Astrocyte of the hippocampus (primary cell): ENCODE measurements at regions not wholly inside any gene's neighbourhood (a gene's known extent, or its start where the extent isn't known, plus 50 kb on each side); places are given as distances from the start of the nearest gene placed in this dataset.
"Not testable (repeated sequence)": the region's sequence is repeated elsewhere in the genome, so short reads cannot be mapped to it uniquely, and the experiment has no call there.

Experiments used
- DNase-seq: peaks from one replicate; pipeline ENCODE4 v3.0.0; 2011; ENCODE audit warnings: low read depth, low spot score

DNA sequence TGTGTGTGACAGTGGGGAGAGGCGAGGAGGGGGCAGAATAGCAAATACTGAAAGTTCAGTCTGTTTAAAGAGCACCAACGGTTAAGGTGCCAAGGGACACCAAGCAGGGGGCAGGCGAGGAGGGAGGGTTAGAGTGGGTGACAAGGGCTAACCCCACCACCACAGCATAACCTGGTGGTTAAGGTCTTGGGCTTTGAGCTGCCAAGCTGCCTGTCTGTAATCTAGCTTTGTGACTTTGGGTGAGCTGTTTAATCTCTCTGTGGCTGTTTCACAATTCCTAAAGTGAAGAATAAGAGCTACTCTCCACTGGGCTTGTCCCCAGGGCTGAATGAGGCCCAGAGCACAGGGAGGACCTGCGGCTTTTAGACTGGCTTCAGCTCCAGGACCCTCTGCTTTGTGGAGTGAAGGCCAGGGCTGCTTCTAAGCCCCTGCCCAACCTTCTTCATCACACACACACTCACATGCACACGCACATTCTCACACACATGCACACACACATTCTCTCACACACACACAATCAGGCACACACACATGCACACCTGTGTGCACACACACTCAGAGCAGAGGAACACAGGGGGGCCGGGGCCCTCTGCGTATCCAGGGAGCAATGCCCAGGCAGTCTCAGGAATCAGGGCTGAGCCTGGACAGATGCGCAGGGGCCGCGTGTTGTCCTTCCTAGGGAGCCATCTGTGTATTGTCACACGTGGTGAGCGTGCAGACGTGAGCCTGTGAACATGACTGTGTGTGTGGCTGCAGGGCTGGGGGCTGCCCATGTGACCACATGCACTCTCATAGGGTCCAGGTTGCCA is 101.6 kb upstream of the TARDBP start:
- DNase-seq, result no peak

DNA sequence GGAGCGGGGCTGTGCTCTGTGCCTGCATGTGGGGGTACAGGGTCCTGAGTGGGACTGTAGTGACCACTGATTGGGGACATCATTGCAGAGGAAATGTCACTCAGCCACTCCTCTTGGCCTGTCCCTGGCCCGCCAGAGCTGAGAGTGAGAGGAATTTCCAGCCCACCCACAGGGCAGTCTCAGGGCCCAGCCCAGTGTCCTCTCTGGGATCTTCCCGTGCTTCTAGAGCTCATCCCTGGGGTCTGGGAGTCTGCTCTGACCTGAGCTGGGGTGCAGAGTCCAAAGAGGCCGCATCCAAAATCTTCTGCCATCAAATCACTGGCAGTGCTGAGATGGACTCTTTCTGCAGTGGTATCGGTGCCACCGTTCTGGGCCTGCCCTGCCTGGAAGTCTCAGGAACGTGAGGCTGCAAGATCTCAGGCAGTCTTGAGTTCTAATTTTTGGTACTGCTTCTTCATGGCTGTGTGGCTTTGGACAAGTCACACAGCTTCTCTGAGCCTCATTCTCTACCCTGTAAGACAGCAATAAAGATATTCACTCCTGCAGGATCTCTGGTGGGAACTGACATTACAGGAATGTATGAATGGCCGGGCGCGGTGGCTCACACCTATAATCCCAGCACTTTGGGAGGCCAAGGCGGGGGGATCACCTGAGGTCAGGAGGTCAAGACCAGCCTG is 100.8 kb upstream of the TARDBP start:
- no peak for DNase-seq

GRCh38 chr1:10912441-10912840 is 100.0 kb upstream of the TARDBP start:
- DNase-seq, result no peak

DNA sequence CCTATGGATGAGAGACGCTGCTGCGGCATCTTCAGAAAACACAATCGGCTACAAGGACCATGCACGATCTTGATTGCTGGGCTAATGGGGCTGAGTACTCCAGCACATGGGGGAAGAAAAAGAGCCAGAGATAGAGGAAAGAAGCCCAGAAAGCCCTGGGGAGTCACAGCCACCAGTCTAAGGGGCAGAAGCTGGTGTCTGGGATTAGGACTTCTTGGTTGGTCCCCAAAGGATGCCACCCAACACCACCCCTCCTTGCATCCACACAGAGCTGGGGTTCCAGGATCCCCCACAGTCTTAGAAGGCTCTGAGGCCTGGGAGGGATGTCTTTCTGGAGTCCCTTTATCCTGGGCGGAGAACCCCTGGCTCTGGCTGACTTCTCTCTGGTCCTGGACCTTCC is 98.4 kb upstream of the TARDBP start:
- DNase-seq, result no peak

DNA sequence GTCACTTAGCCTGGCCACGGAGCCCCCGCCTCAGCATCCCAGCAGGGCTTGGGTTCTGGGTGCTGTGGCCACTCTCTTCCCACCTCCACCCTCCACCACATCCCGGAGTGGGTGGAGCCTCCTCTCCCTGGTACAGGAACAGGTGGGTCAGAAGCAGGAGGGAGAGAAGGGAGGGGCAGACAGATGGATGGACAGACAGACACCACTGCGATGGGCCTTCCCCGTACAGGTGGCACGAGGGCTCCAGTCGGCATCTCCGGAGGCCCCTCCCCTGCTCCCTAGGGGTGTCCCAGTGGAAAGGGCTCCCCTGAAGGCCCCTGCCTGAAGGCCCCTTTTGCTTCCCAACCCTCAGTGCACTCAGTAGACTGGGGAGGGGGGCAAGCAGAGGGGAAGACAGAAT is 96.9 kb upstream of the TARDBP start:
- no peak for DNase-seq

- no peak for DNase-seq
These were observed 96.1 kb upstream of the TARDBP start for GRCh38 chr1:10916311-10916710.

GRCh38 chr1:10916991-10917390 is 95.5 kb upstream of the TARDBP start:
- no peak for DNase-seq

GRCh38 chr1:10917513-10918454 is 94.7 kb upstream of the TARDBP start:
- DNase-seq, result no peak

DNA sequence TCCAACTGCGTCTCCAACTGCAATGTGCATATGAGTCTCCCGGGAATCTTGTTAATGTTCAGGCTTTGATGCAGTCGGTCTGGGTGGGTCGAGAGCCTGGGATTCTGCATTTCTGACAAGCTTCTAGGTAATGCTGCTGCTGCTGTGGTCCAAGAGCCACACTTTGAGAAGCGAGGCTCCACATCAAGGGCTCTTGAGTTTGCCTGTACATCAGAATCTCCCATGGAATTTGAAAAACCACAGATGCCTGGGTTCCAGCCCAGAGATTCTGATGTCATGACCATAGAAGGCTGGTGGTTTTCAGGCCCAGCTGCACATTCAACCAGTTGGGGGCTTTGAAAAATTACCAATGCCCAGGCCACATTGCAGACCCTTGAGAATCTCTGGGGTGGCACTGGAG is 93.9 kb upstream of the TARDBP start:
- DNase-seq, result peak; percentile 91

GRCh38 chr1:10920063-10920626 is 92.3 kb upstream of the TARDBP start:
- no peak for DNase-seq

- DNase-seq, result not testable (repeated sequence)
These were observed 90.0 kb upstream of the TARDBP start for GRCh38 chr1:10922315-10923060.

- DNase-seq, result no peak
These were observed 88.4 kb upstream of the TARDBP start for GRCh38 chr1:10924030-10924429.

DNA sequence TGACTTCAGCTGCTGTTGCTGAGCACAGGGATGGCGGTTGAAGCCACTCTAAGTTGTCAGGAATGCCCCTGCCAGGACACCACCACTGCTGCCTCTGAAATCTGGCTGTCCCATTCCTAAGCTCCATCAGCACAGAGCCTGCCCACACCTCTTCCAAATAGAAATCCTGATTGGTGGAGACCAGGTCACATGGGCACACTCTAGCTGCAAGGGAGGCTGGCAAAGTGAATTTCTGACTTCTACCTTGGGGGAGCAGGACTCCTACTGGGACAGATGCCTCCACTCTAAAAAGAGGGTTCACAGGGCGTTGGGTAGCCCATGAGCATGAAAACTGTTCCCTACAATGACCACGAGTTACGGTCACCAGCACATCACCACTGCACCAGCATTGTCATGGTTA is 83.8 kb upstream of the TARDBP start:
- no peak for DNase-seq

GRCh38 chr1:10932088-10932487 is 80.4 kb upstream of the TARDBP start:
- DNase-seq, result no peak

DNA sequence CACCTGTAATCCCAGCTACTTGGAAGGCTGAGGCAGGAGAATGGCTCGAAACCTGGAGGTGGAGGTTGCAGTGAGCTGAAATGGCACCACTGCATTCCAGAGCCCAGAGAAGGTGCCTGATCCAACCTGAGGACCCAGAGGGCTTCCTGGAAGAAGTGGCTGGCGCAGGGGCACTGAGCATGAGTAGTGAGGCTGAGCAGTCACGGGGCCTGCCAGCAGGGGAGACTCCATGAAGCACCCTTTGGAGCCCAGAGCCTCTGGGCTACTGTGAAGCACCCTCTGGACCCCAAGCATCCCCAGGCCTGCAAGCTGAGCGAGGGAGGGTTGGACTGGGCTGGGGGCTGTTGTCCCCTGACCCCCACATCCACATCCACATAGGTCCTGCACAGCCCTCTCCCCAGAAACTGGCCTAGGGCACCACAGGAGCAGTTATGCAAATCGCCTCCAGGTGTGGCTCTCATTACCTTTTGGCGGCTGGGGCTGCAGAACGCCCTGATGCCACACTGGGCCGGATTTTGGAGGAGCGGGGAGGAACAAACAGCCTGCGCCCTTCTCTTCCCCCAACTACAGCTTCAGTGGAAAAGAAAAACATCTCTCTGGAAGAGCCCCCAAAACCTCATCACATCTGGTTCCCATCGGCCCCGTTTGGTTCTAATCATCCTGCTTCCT is 78.2 kb upstream of the TARDBP start:
- DNase-seq, result no peak

DNA sequence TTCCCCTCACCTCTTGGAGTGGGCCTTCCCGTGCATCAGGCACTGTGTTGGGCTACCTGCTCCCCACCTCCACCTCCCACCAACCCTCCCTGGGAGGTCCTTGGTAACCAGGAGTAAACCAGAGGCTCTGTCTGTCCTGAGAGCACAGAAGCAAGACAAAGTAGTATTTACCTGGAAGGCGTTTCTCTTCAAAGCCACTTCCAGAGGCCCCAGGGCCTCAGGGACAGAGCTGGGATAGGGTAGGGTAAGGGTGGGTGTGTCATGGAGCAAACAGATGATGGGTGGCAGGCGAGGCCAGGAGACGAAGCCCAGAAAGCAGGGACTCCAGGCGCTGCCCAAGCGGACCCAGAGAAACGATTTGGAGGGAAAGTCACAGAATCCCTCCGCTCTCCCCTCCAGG is 77.2 kb upstream of the TARDBP start:
- DNase-seq, result no peak

- DNase-seq, result no peak
These were observed 76.7 kb upstream of the TARDBP start for GRCh38 chr1:10935724-10936123.

DNA sequence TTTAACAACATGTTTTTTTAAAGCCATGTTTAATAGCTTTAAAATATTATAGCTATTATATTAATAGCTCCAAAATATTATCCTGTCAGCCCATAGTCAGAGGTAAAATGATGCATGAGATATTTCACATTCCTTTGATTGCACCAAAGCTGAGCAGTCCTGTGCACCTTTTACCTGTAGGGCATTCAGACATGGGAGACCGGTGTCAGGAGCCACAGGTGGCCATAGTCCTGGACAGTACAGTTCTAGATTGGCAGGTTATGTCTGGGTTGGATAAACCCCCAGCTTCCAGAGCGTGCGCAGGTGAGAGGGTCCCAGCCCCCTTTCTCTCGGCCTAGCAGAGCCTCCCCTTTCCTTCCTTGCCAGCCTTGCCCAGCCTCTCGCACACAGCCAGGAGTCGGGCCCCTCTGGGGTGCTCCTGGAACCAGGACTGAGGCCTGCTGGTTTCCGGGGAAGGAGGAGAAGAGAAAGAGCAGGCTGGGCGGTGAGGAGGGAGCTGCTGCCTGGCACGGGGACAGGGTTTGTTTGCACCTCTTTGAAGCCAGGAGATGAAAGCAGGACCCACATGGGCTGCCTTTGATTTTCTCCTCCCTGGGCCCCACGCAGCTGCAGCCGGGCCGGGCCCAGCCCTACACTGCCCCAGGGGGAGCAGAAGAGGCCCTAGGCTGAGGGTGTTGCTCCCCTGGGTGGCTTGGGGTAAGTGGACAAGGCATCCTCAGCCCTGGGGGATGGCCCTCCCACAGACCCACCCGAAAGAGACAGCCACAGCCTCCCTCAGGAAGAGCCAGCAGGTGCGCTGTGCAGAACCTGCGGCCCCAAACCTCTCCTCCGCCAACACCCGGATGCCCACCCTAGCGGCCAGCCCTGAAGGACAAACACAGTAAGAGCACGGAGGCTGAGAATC is 75.2 kb upstream of the TARDBP start:
- no peak for DNase-seq

DNA sequence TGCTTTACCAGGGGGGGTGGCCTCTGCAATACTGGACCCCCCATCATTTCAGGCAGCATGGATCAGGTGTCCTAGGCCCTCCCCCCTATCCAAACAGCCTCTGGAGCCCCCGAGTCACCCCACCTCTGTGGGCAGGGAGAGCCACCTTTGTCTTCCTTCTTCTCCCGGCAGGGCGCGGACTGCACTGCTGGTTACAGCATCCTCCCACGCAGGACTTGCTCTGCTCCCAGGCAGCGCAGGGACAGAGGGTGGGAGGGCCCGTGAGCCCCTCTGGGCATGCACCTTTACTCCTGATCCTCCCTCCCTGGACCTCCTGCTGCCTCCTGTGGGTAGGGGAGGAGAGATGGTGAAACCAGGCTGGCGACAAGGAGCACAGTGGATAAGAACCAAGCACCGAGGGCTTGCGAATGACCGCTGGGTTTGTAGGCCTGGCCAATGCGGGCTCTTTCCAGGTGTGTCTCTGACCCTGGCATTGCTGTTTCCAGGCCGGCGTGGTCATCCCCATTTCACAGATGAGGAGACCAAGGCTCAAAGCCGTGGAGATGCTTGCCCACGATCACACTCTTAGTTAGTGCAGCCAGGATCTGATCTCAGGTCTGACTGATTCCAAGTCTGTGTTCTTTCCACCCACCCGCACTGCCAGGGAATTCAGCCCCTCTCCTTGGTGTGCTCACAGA is 73.6 kb upstream of the TARDBP start:
- no peak for DNase-seq
